Right lobe of liver (tissue), 4 donors: ENCODE measurements at regions not wholly inside any gene's neighbourhood (a gene's known extent, or its start where the extent isn't known, plus 50 kb on each side); places are given as distances from the start of the nearest gene placed in this dataset.

Experiments used
- CTCF ChIP-seq, 4 donors: fragments of 200-600 bp in 3 of 4; fragments of 450-650 bp in 1 of 4; IDR thresholded peaks; one replicate each; pipeline versions ENCODE4 v1.5.1 to v1.8.0; 2016 to 2022; ENCODE audit warnings: antibody characterized with exemption in 4 of 4, mild to moderate bottlenecking in 2 of 4
- POLR2A ChIP-seq: fragments of 450-650 bp; IDR thresholded peaks from one replicate; pipeline ENCODE4 v1.6.1; 2017; ENCODE audit warnings: antibody characterized with exemption, mild to moderate bottlenecking
- donor health status: DM: no; HTN: no; CAD: no.
- donor health status: DM: no; HTN: no; CAD: no.
- donor health status: DM: no; HTN: yes; CAD: no.

DNA sequence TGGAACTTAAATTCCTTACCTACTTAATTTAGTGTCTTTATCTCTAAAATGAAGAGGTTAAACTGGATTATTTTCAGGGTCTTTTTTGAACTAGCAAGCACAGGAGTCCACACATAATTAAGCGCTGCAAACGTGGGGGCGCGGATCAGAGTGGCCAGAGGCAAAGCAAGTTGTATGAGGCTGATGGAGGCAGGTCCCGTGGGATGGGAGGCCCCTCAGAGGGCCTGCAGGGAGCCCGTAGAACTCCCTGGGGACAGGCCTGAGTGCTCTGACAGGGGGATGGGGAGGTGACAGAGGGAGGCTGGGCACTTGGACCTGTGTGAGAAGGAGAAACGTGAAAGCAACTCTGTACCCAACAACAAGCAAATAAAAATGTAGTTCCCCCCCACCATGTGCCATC, 177.8 kb downstream of the ACKR3 start:
- TF ChIP-seq CTCF (IDR thresholded peaks at IDR 0.05) (no peak), POLR2A (no peak)
